ENCODE measurements at regions not wholly inside any gene's neighbourhood (a gene's known extent, or its start where the extent isn't known, plus 50 kb on each side); places are given as distances from the start of the nearest gene placed in this dataset.

DNA sequence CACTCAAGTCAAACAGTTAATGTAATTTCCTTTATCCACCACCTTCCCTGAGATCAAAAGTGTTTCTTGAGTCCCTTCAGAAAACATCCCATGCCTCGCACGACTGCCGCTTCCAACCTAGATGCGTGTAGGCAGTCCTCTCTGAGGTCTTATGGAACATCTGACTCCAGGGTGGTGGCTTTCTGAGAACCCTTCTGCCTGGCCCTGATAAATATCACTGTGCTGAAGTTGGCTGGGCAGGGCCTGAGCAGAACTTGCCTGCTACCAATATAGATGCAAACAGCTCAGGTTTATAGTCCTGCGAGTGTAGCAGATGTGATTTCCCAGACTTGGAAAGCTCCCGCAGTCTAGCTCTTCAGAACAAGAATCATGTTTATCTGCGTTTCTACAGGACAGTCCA lies 61.1 kb upstream of the GPR12 start:
- Histone ChIP-seq H3K4me3 (ENCODE audit: low read length in 3 of 3) (no peak overlapping the region), H3K4me1 (ENCODE audit: control insufficient read depth in 2 of 3, insufficient read depth in 2 of 3, low read depth in 1 of 3, low read length in 3 of 3) (no peaks in the 10 kb centered on the region), H3K27ac (ENCODE audit: low read depth in 2 of 2, low read length in 2 of 2) (no peak overlapping the region), H3K27me3 (ENCODE audit: control insufficient read depth, insufficient read depth, low read length) (no peaks in the 10 kb centered on the region), H3K36me3 (ENCODE audit: control insufficient read depth in 2 of 3, insufficient read depth in 3 of 3, low read length in 3 of 3) (no peaks in the 10 kb centered on the region), H3K9ac (ENCODE audit: low read length in 3 of 3) (no peak overlapping the region), H3K9me3 (ENCODE audit: control insufficient read depth in 2 of 3, insufficient read depth in 1 of 3, low read length in 3 of 3) (no peaks in the 10 kb centered on the region)
- DNase-seq (no peak), FAIRE-seq (no peak)
- intact Hi-C loops (cut with DNase I) = no loop called here
- TF ChIP-seq, protein P1, sequence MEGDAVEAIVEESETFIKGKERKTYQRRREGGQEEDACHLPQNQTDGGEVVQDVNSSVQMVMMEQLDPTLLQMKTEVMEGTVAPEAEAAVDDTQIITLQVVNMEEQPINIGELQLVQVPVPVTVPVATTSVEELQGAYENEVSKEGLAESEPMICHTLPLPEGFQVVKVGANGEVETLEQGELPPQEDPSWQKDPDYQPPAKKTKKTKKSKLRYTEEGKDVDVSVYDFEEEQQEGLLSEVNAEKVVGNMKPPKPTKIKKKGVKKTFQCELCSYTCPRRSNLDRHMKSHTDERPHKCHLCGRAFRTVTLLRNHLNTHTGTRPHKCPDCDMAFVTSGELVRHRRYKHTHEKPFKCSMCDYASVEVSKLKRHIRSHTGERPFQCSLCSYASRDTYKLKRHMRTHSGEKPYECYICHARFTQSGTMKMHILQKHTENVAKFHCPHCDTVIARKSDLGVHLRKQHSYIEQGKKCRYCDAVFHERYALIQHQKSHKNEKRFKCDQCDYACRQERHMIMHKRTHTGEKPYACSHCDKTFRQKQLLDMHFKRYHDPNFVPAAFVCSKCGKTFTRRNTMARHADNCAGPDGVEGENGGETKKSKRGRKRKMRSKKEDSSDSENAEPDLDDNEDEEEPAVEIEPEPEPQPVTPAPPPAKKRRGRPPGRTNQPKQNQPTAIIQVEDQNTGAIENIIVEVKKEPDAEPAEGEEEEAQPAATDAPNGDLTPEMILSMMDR (IDR thresholded peaks at IDR 0.05; ENCODE audit: borderline replicate concordance, extremely low read depth, insufficient read depth) = no peak

DNA sequence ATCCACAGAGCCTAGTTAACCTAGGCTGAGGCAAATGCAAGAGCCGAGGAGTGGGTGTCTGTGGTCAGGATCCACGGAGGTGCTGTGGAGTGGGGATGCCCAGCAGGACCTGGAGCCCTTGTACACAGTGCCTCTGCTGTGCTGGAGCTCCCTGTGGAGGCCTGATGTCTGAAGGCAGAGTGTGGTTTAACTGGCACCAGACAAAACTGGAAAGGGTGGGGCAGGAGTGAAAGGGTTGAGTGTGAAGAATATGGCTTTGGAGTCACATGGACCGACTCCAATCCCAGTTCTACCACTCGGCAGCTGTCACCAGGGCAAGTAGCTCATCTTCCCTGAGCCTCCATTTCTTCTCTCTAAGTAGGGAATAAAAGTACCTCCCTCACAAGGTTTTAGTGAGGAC lies 60.3 kb upstream of the GPR12 start:
- intact Hi-C loops (cut with DNase I) = no loop called here
- DNase-seq (no peak), FAIRE-seq (no peak)
- no peak overlapping the region for H3K4me3 ChIP-seq (ENCODE audit: low read length in 3 of 3)
- H3K36me3 ChIP-seq (ENCODE audit: control insufficient read depth in 2 of 3, insufficient read depth in 3 of 3, low read length in 3 of 3) = no peaks in the 10 kb centered on the region
- TF ChIP-seq, protein P1 (IDR thresholded peaks at IDR 0.05; ENCODE audit: borderline replicate concordance, extremely low read depth, insufficient read depth) = no peak
- H3K27ac ChIP-seq (ENCODE audit: low read depth in 2 of 2, low read length in 2 of 2) = no peak overlapping the region
- H3K9me3 ChIP-seq (ENCODE audit: control insufficient read depth in 2 of 3, insufficient read depth in 1 of 3, low read length in 3 of 3) = no peaks in the 10 kb centered on the region
- H3K4me1 ChIP-seq (ENCODE audit: control insufficient read depth in 2 of 3, insufficient read depth in 2 of 3, low read depth in 1 of 3, low read length in 3 of 3) = no peaks in the 10 kb centered on the region
- no peaks in the 10 kb centered on the region for H3K27me3 ChIP-seq (ENCODE audit: control insufficient read depth, insufficient read depth, low read length)
- no peak overlapping the region for H3K9ac ChIP-seq (ENCODE audit: low read length in 3 of 3)

DNA sequence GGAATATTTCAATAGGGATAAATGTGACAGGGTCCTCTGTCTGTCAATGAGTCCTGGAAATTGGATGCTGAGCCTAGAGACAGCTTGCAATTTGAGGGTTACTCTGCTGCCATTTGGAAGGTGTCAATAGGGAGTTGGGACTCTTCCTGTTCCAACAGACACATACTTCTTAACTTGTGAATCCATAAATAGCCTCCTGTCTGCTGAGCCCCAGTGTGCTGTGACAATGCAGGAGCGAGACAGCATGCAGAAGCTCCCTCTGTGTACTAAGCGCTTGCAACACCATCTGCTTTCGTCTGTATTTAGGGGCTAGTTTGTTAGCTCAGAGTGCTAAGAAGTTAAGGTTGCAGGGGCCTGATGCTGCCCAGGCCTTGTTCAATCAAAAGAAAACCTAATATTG lies 58.5 kb upstream of the GPR12 start:
- Histone ChIP-seq H3K9me3 (ENCODE audit: control insufficient read depth in 2 of 3, insufficient read depth in 1 of 3, low read length in 3 of 3) (no peaks in the 10 kb centered on the region), H3K9ac (ENCODE audit: low read length in 3 of 3) (no peak overlapping the region), H3K27ac (ENCODE audit: low read depth in 2 of 2, low read length in 2 of 2) (no peak overlapping the region), H3K36me3 (ENCODE audit: control insufficient read depth in 2 of 3, insufficient read depth in 3 of 3, low read length in 3 of 3) (no peaks in the 10 kb centered on the region), H3K4me3 (ENCODE audit: low read length in 3 of 3) (no peak overlapping the region), H3K27me3 (ENCODE audit: control insufficient read depth, insufficient read depth, low read length) (no peaks in the 10 kb centered on the region), H3K4me1 (ENCODE audit: control insufficient read depth in 2 of 3, insufficient read depth in 2 of 3, low read depth in 1 of 3, low read length in 3 of 3) (no peaks in the 10 kb centered on the region)
- DNase-seq (no peak), FAIRE-seq (no peak)
- TF ChIP-seq, protein P1 (IDR thresholded peaks at IDR 0.05; ENCODE audit: borderline replicate concordance, extremely low read depth, insufficient read depth) = no peak
- intact Hi-C loops (cut with DNase I) = no loop called here

DNA sequence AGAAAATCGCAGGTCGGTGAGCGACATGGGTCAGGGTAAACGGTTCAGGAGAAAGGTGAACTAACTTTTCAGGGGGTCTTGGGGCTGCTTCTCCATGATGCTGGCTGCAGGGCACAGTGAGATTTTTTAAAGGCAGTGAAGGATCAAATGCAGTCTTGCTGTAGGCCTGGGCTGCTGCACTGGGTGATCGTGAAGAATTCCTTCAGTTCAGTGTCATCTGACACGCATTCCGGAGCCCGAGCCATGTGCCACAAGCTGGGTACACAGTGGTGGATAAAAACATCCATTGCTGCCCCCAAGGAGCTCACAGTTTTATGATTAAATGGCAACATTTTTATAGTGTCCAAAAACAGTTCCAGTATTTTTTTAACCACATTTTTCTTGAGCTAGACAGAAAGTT lies 56.3 kb upstream of the GPR12 start:
- Histone ChIP-seq H3K9me3 (ENCODE audit: control insufficient read depth in 2 of 3, insufficient read depth in 1 of 3, low read length in 3 of 3) (no peaks in the 10 kb centered on the region), H3K27ac (ENCODE audit: low read depth in 2 of 2, low read length in 2 of 2) (no peak overlapping the region), H3K4me3 (ENCODE audit: low read length in 3 of 3) (no peak overlapping the region), H3K27me3 (ENCODE audit: control insufficient read depth, insufficient read depth, low read length) (no peaks in the 10 kb centered on the region), H3K4me1 (ENCODE audit: control insufficient read depth in 2 of 3, insufficient read depth in 2 of 3, low read depth in 1 of 3, low read length in 3 of 3) (no peaks in the 10 kb centered on the region), H3K36me3 (ENCODE audit: control insufficient read depth in 2 of 3, insufficient read depth in 3 of 3, low read length in 3 of 3) (no peaks in the 10 kb centered on the region), H3K9ac (ENCODE audit: low read length in 3 of 3) (no peak overlapping the region)
- intact Hi-C loops (cut with DNase I) = no loop called here
- TF ChIP-seq, protein P1 (IDR thresholded peaks at IDR 0.05; ENCODE audit: borderline replicate concordance, extremely low read depth, insufficient read depth) = no peak
- DNase-seq (peak in 4 of 5 donors; percentile 54 to 68 (median 58)), FAIRE-seq (no peak)

Measured in kidney (tissue), 13 donors.